CD4-positive, CD25-positive, alpha-beta regulatory T cell (primary cell): ENCODE measurements at regions not wholly inside any gene's neighbourhood (a gene's known extent, or its start where the extent isn't known, plus 50 kb on each side); places are given as distances from the start of the nearest gene placed in this dataset.

Source experiments
- ATAC-seq, 2 donors: fragments of 150-1000 bp; cut with Tn5 transposase; one replicate each; pipeline ENCODE4 v1.10.0; 2021; ENCODE audit warnings: low read depth in 2 of 2, moderate number of reproducible peaks in 2 of 2, moderate library complexity in 1 of 2
- DNase-seq, 3 donors: peaks; one replicate each; pipeline versions ENCODE4 v3.0.0 to v3.0.0-alpha.2; 2012 to 2022; ENCODE audit warnings: mixed read lengths in 1 of 3
- H3K27ac ChIP-seq: one replicate; pipeline ENCODE4 v1.7.0; 2013; ENCODE audit warnings: mild to moderate bottlenecking, low read length; ENCODE audit not compliant: insufficient read depth, poor library complexity, severe bottlenecking
- H3K27me3 ChIP-seq: one replicate; pipeline ENCODE4 v1.7.0; 2013; ENCODE audit warnings: low read length; ENCODE audit not compliant: control insufficient read depth, insufficient read depth
- H3K36me3 ChIP-seq: one replicate; pipeline ENCODE4 v1.7.0; 2013; ENCODE audit warnings: mild to moderate bottlenecking, low read length, moderate library complexity; ENCODE audit not compliant: control insufficient read depth, insufficient read depth
- H3K4me1 ChIP-seq: 2 replicates; pipeline ENCODE4 v1.7.0; 2013; ENCODE audit warnings: mild to moderate bottlenecking, low read length; ENCODE audit not compliant: insufficient read depth, control insufficient read depth, poor library complexity, severe bottlenecking
- H3K4me3 ChIP-seq: one replicate; pipeline ENCODE4 v1.7.0; 2013; ENCODE audit warnings: low read depth, mild to moderate bottlenecking, low read length, moderate library complexity
- H3K9me3 ChIP-seq, 2 experiments: 1 replicate in 1 of 2; 2 replicates in 1 of 2; pipeline ENCODE4 v1.7.0; 2013; ENCODE audit warnings: low read length in 2 of 2, mild to moderate bottlenecking in 1 of 2, moderate library complexity in 1 of 2; ENCODE audit not compliant: control insufficient read depth in 2 of 2
- H3K27ac Mint-ChIP-seq, 3 donors: one replicate each; pipeline ENCODE4 v1.8.0; 2020 to 2022; ENCODE audit warnings: mild to moderate bottlenecking in 3 of 3, mixed read lengths in 3 of 3, moderate library complexity in 2 of 3
- H3K27me3 Mint-ChIP-seq: one replicate; pipeline ENCODE4 v1.8.0; 2022; ENCODE audit warnings: mild to moderate bottlenecking, mixed read lengths
- H3K36me3 Mint-ChIP-seq: one replicate; pipeline ENCODE4 v1.8.0; 2020; ENCODE audit warnings: mixed read lengths
- H3K4me1 Mint-ChIP-seq, 4 donors: one replicate each; pipeline ENCODE4 v1.8.0; 2020 to 2022; ENCODE audit warnings: mixed read lengths in 4 of 4, mild to moderate bottlenecking in 1 of 4
- H3K4me3 Mint-ChIP-seq, 4 donors: one replicate each; pipeline ENCODE4 v1.8.0; 2020 to 2022; ENCODE audit warnings: mild to moderate bottlenecking in 4 of 4, mixed read lengths in 4 of 4, moderate library complexity in 3 of 4
- H3K9me3 Mint-ChIP-seq, 7 donors: one replicate each; pipeline ENCODE4 v1.8.0; 2020 to 2022; ENCODE audit warnings: mixed read lengths in 7 of 7, mild to moderate bottlenecking in 3 of 7, moderate library complexity in 2 of 7

GRCh38 chr21:35777081-35777480, 283.2 kb downstream of the SETD4 start:
- no peak overlapping the region for H3K4me3 Mint-ChIP-seq
- no peak overlapping the region for H3K27ac ChIP-seq
- no peaks in the 10 kb centered on the region for H3K4me1 Mint-ChIP-seq
- H3K36me3 Mint-ChIP-seq: no peaks in the 10 kb centered on the region
- H3K36me3 ChIP-seq: no peaks in the 10 kb centered on the region
- peaks cover 12% of the 10 kb centered on the region for H3K27me3 ChIP-seq
- DNase-seq (no peak), ATAC-seq (no peak)
- H3K27me3 Mint-ChIP-seq: peaks cover 39% of the 10 kb centered on the region
- no peaks in the 10 kb centered on the region for H3K9me3 Mint-ChIP-seq
- H3K9me3 ChIP-seq: no peaks in the 10 kb centered on the region
- H3K27ac Mint-ChIP-seq: no peak overlapping the region
- H3K4me1 ChIP-seq: no peaks in the 10 kb centered on the region
- no peak overlapping the region for H3K4me3 ChIP-seq

- no peaks in the 10 kb centered on the region for H3K9me3 Mint-ChIP-seq
- Histone ChIP-seq H3K9me3 (no peaks in the 10 kb centered on the region), H3K36me3 (no peaks in the 10 kb centered on the region), H3K4me3 (no peak overlapping the region), H3K27me3 (peaks cover 12% of the 10 kb centered on the region), H3K27ac (no peak overlapping the region), H3K4me1 (no peaks in the 10 kb centered on the region)
- ATAC-seq (no peak), DNase-seq (no peak)
- H3K27me3 Mint-ChIP-seq: peaks cover 30% of the 10 kb centered on the region
- H3K36me3 Mint-ChIP-seq: no peaks in the 10 kb centered on the region
- no peak overlapping the region for H3K4me3 Mint-ChIP-seq
- H3K27ac Mint-ChIP-seq: no peak overlapping the region
- H3K4me1 Mint-ChIP-seq: no peaks in the 10 kb centered on the region
These were observed 284.4 kb downstream of the SETD4 start for GRCh38 chr21:35775778-35776544.

DNA sequence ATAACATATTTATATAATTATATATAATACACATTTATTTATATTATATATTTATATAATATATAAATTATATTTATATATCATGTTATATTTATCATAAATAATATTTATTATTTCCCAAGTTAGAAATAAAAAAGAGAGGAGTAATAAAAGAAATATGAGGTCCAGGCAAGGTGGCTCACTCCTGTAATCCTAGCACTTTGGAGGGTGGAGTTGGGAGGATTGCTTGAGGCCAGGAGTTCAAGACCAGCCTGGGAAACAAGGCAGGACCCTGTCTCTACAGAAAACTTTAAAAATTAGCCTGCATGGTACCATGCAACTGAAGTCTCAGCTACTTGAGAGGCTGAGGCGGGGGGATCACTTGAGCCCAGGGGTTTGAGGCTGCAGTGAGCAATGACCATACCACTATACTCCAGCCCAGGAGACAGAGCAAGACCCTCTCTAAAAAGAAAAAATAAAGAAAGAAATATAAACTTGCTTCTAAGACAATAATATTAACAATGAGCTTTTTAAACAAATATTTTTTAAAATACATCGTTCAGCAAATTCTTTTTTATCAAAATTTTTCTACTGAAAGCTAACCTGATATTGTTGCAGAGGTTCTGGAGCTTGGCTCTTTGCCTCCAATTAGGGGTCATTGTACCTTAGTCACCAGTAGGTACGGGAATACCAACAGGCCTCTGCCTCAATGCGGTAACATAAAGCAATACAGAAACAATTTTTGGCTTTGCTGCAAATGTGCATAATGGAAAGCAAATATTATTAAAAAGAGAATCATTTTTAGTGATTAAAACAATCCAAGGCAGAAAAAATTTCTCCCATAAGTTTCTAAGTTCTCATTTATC, 290.0 kb downstream of the SETD4 start:
- ATAC-seq (no peak), DNase-seq (no peak)

DNA sequence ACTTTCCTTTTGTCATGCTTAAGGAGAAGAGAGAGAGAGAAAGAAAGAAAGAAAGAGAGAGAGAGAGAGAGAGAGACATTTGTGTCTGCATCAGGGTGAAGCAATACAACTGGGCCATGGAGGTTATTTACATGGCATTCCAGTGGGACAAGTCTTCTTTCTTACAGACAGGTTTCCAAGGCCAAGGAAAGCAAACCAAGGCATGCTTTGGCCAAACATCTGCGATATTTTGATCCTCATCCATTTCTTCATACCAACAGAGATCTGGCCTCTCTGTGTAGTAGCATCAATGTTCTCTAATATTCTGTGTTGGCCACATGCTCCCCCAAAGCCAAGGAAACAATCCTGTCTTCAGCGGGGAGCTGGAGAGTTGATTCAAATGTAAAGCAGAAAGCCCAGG, 292.1 kb downstream of the SETD4 start:
- Mint-ChIP-seq H3K9me3 (no peaks in the 10 kb centered on the region), H3K27ac (no peak overlapping the region), H3K4me1 (no peaks in the 10 kb centered on the region), H3K36me3 (no peaks in the 10 kb centered on the region), H3K4me3 (no peak overlapping the region), H3K27me3 (peaks cover 19% of the 10 kb centered on the region)
- Histone ChIP-seq H3K27me3 (peaks cover 2% of the 10 kb centered on the region), H3K36me3 (no peaks in the 10 kb centered on the region), H3K4me1 (no peaks in the 10 kb centered on the region), H3K4me3 (no peak overlapping the region), H3K9me3 (no peaks in the 10 kb centered on the region), H3K27ac (no peak overlapping the region)
- DNase-seq: no peak
- ATAC-seq: no peak

More for the DNA sequence above, 290.0 kb downstream of the SETD4 start:
- Mint-ChIP-seq H3K4me1 (no peaks in the 10 kb centered on the region), H3K36me3 (no peaks in the 10 kb centered on the region), H3K27ac (no peak overlapping the region), H3K4me3 (no peak overlapping the region), H3K27me3 (peaks cover 10% of the 10 kb centered on the region), H3K9me3 (no peaks in the 10 kb centered on the region)
- no peaks in the 10 kb centered on the region for H3K9me3 ChIP-seq
- peaks cover 6% of the 10 kb centered on the region for H3K27me3 ChIP-seq
- no peak overlapping the region for H3K4me3 ChIP-seq
- no peaks in the 10 kb centered on the region for H3K36me3 ChIP-seq
- H3K27ac ChIP-seq: no peak overlapping the region
- no peaks in the 10 kb centered on the region for H3K4me1 ChIP-seq

GRCh38 chr21:35764586-35764985, 295.7 kb downstream of the SETD4 start:
- Histone ChIP-seq H3K4me1 (no peaks in the 10 kb centered on the region), H3K4me3 (no peak overlapping the region), H3K27ac (no peak overlapping the region), H3K9me3 (no peaks in the 10 kb centered on the region), H3K27me3 (peaks cover 4% of the 10 kb centered on the region), H3K36me3 (no peaks in the 10 kb centered on the region)
- Mint-ChIP-seq H3K27me3 (peaks cover 24% of the 10 kb centered on the region), H3K27ac (no peak overlapping the region), H3K4me3 (no peak overlapping the region), H3K4me1 (no peaks in the 10 kb centered on the region), H3K36me3 (no peaks in the 10 kb centered on the region), H3K9me3 (peaks cover 0 to 5% (median 0%) of the 10 kb centered on the region in 7 donors)
- DNase-seq (no peak), ATAC-seq (no peak)

- no peak overlapping the region for H3K4me3 Mint-ChIP-seq
- H3K36me3 Mint-ChIP-seq: no peaks in the 10 kb centered on the region
- Histone ChIP-seq H3K4me1 (no peaks in the 10 kb centered on the region), H3K9me3 (no peaks in the 10 kb centered on the region), H3K4me3 (no peak overlapping the region), H3K27ac (no peak overlapping the region), H3K27me3 (peaks cover 4% of the 10 kb centered on the region), H3K36me3 (no peaks in the 10 kb centered on the region)
- peaks cover 0 to 7% (median 0%) of the 10 kb centered on the region in 7 donors for H3K9me3 Mint-ChIP-seq
- no peak for ATAC-seq
- H3K27me3 Mint-ChIP-seq: peaks cover 27% of the 10 kb centered on the region
- no peak overlapping the region for H3K27ac Mint-ChIP-seq
- DNase-seq: no peak
- no peaks in the 10 kb centered on the region for H3K4me1 Mint-ChIP-seq
These were observed 296.2 kb downstream of the SETD4 start for GRCh38 chr21:35764077-35764476.

GRCh38 chr21:35754583-35754982, 305.7 kb downstream of the SETD4 start:
- Histone ChIP-seq H3K27me3 (peaks cover 5% of the 10 kb centered on the region), H3K4me1 (no peaks in the 10 kb centered on the region), H3K36me3 (no peaks in the 10 kb centered on the region), H3K9me3 (peaks cover 0 to 3% of the 10 kb centered on the region in 2 experiments), H3K4me3 (no peak overlapping the region), H3K27ac (no peak overlapping the region)
- Mint-ChIP-seq H3K36me3 (no peaks in the 10 kb centered on the region), H3K4me3 (no peak overlapping the region), H3K27ac (no peak overlapping the region), H3K4me1 (no peaks in the 10 kb centered on the region), H3K27me3 (peaks cover 49% of the 10 kb centered on the region), H3K9me3 (peaks cover 0 to 3% (median 0%) of the 10 kb centered on the region in 7 donors)
- no peak for ATAC-seq
- DNase-seq: no peak
